DND-41 (cell line): ENCODE measurements at regions not wholly inside any gene's neighbourhood (a gene's known extent, or its start where the extent isn't known, plus 50 kb on each side); places are given as distances from the start of the nearest gene placed in this dataset.

Experiments
- ATAC-seq: fragments of 200-7000 bp; cut with Tn5 transposase; 3 replicates; pipeline ENCODE4 v1.9.1; 2021; ENCODE audit warnings: low read depth; ENCODE audit not compliant: insufficient read depth
- DNase-seq: peaks from one replicate; pipeline ENCODE4 v3.0.0-alpha.2; 2020
- H2AFZ ChIP-seq: 2 replicates; pipeline ENCODE4 v1.6.0; 2012; ENCODE audit warnings: low read depth, low read length
- H3K27ac ChIP-seq: 2 replicates; pipeline ENCODE4 v1.5.1; 2012; ENCODE audit warnings: low read length, inconsistent platforms
- H3K27me3 ChIP-seq: fragments of 200-600 bp; sonication (generic); 2 replicates; pipeline ENCODE4 v1.6.0; 2012; ENCODE audit warnings: low read length, mild to moderate bottlenecking, inconsistent platforms; ENCODE audit not compliant: insufficient read depth, poor library complexity
- H3K36me3 ChIP-seq: 2 replicates; pipeline ENCODE4 v1.5.1; 2012; ENCODE audit warnings: low read length, inconsistent platforms; ENCODE audit not compliant: insufficient read depth
- H3K4me1 ChIP-seq: 2 replicates; pipeline ENCODE4 v1.5.1; 2012; ENCODE audit warnings: mild to moderate bottlenecking, low read length; ENCODE audit not compliant: insufficient read depth
- H3K4me2 ChIP-seq: 2 replicates; pipeline ENCODE4 v1.6.0; 2012; ENCODE audit warnings: mild to moderate bottlenecking, moderate library complexity, low read length, inconsistent platforms; ENCODE audit not compliant: insufficient read depth
- H3K4me3 ChIP-seq, 2 experiments: fragments of 200-600 bp in 1 of 2; shearing (Covaris generic) in 1 of 2; 2 replicates each; pipeline ENCODE4 v1.5.1; 2012 to 2016; ENCODE audit warnings: inconsistent platforms in 2 of 2, low read length in 2 of 2, mild to moderate bottlenecking in 2 of 2, low read depth in 1 of 2, moderate library complexity in 1 of 2
- H3K79me2 ChIP-seq: 2 replicates; pipeline ENCODE4 v1.6.0; 2012; ENCODE audit warnings: low read length, inconsistent platforms; ENCODE audit not compliant: insufficient read depth
- H3K9ac ChIP-seq: 2 replicates; pipeline ENCODE4 v1.6.0; 2012; ENCODE audit warnings: low read depth, mild to moderate bottlenecking, inconsistent platforms, low read length, moderate library complexity
- H3K9me3 ChIP-seq: 2 replicates; pipeline ENCODE4 v1.5.1; 2012; ENCODE audit warnings: low read length, moderate library complexity, mild to moderate bottlenecking, inconsistent platforms; ENCODE audit not compliant: insufficient read depth, severe bottlenecking
- H4K20me1 ChIP-seq: 2 replicates; pipeline ENCODE4 v1.6.0; 2012; ENCODE audit warnings: low read length; ENCODE audit not compliant: insufficient read depth
- EZH2 ChIP-seq: IDR thresholded peaks from 3 replicates; pipeline ENCODE4 v1.6.1; 2012; ENCODE audit warnings: borderline replicate concordance, low read depth, mild to moderate bottlenecking, moderate library complexity, low read length, inconsistent platforms; ENCODE audit not compliant: severe bottlenecking
- TF ChIP-seq, protein P1 (sequence below): IDR thresholded peaks from 2 replicates; pipeline ENCODE4 v1.5.1; 2012; ENCODE audit warnings: borderline replicate concordance, low read length, moderate library complexity, mild to moderate bottlenecking; ENCODE audit not compliant: poor library complexity, severe bottlenecking; ENCODE audit errors: extremely low read depth

DNA sequence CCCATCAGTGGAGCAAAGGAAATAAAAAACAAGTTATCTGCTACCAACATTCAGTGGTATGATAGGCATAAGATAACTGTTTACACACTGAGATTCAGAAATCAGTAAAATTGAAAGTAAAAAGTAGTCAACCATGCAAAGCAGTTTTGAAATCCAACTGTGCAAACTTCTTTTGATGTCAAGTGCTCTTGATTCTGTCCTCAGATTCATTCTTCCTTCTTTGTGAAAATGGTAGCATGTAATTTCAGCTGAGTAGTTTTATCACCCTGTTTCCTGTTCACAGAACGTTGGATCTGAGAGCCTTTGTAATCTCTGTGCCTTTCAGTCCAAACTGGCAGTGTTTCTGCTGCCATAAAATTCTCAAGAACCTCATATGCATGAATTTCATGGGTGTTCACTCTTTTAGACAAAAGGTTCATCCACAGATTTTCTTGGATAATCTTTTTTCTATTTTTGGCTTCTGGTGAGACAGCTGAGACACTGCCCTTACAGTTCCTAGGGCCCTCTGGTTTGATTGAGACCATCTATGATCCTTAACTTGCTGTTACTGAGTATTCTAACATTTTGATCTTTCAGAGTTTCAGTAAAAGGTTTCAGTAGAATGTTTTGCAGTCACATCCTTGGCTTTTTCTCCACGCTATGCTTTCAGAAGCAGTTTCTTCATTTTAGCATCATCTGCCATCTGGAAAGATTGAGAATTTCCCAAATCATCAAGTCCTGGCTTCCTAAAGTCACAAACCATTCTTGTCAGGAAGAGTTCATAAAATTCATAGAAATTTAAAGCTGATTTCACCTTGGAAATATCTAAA is 272.3 kb upstream of the EPHA4 start:
- no peaks in the 10 kb centered on the region for H3K79me2 ChIP-seq
- no peak overlapping the region for H3K4me3 ChIP-seq
- H3K27me3 ChIP-seq = no peaks in the 10 kb centered on the region
- no peak for ATAC-seq
- no peaks in the 10 kb centered on the region for H3K36me3 ChIP-seq
- H3K27ac ChIP-seq = no peak overlapping the region
- H3K4me2 ChIP-seq = no peak overlapping the region
- no peak overlapping the region for H3K9ac ChIP-seq
- H3K9me3 ChIP-seq = no peaks in the 10 kb centered on the region
- TF ChIP-seq EZH2 = no peak
- TF ChIP-seq, protein P1, sequence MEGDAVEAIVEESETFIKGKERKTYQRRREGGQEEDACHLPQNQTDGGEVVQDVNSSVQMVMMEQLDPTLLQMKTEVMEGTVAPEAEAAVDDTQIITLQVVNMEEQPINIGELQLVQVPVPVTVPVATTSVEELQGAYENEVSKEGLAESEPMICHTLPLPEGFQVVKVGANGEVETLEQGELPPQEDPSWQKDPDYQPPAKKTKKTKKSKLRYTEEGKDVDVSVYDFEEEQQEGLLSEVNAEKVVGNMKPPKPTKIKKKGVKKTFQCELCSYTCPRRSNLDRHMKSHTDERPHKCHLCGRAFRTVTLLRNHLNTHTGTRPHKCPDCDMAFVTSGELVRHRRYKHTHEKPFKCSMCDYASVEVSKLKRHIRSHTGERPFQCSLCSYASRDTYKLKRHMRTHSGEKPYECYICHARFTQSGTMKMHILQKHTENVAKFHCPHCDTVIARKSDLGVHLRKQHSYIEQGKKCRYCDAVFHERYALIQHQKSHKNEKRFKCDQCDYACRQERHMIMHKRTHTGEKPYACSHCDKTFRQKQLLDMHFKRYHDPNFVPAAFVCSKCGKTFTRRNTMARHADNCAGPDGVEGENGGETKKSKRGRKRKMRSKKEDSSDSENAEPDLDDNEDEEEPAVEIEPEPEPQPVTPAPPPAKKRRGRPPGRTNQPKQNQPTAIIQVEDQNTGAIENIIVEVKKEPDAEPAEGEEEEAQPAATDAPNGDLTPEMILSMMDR = no peak
- DNase-seq = no peak
- H2AFZ ChIP-seq = no peak overlapping the region
- H3K4me1 ChIP-seq = no peaks in the 10 kb centered on the region
- no peaks in the 10 kb centered on the region for H4K20me1 ChIP-seq

DNA sequence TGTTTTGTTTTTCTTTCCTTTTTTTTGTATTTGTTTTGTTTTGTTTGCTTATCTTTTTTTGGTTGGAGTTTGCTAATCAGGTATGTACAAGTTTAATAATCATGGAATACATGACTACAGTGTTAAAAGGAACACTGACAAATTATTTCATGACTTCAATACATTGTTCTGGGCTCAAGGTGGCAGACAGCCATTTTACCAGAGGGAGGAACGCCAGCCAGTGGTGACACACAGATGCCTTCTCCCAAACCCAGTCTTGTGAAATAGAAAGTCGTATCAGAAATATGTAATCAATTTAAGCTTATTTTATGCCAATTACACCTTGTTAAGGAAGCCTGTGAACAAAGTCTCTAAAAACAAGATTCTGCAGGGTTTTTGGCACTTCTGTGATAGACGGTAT is 264.0 kb upstream of the EPHA4 start:
- TF ChIP-seq, protein P1 = no peak
- no peak for TF ChIP-seq EZH2

DNA sequence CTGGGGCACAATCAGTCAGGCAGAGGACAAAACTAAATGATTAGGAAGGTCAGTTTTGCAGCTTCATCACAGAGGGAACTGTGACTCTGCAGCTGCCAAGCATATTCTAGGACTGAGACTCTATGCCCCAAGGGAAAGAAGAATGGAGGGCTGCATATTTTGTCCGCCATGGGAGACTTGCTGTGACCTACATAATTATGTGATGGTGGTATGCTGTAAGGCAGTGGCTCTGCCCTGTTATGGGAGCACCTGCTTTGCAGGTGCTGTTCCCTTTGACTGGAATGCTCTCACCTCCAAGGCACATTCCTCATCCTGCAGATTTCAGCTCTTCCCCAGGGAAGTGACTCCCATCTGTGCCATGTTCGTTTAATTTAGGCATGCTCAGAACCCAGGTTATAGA is 261.9 kb upstream of the EPHA4 start:
- Histone ChIP-seq H3K27me3 (no peaks in the 10 kb centered on the region), H3K4me3 (no peak overlapping the region), H3K4me2 (no peak overlapping the region), H3K27ac (no peak overlapping the region), H3K79me2 (no peaks in the 10 kb centered on the region), H3K36me3 (no peaks in the 10 kb centered on the region), H3K9me3 (no peaks in the 10 kb centered on the region), H3K9ac (no peak overlapping the region), H4K20me1 (no peaks in the 10 kb centered on the region), H2AFZ (no peak overlapping the region), H3K4me1 (no peaks in the 10 kb centered on the region)
- TF ChIP-seq EZH2 = no peak
- TF ChIP-seq, protein P1 = no peak
- DNase-seq (no peak), ATAC-seq (no peak)

More for the DNA sequence above, 264.0 kb upstream of the EPHA4 start:
- H3K79me2 ChIP-seq = no peaks in the 10 kb centered on the region
- no peaks in the 10 kb centered on the region for H3K4me1 ChIP-seq
- H3K27ac ChIP-seq = no peak overlapping the region
- no peak overlapping the region for H3K4me3 ChIP-seq
- no peak for DNase-seq
- no peaks in the 10 kb centered on the region for H3K27me3 ChIP-seq
- no peaks in the 10 kb centered on the region for H3K36me3 ChIP-seq
- no peak overlapping the region for H2AFZ ChIP-seq
- H3K9me3 ChIP-seq = no peaks in the 10 kb centered on the region
- H3K9ac ChIP-seq = no peak overlapping the region
- H4K20me1 ChIP-seq = no peaks in the 10 kb centered on the region
- no peak overlapping the region for H3K4me2 ChIP-seq
- no peak for ATAC-seq
